ENCODE measurements at regions not wholly inside any gene's neighbourhood (a gene's known extent, or its start where the extent isn't known, plus 50 kb on each side); places are given as distances from the start of the nearest gene placed in this dataset.

- TF ChIP-seq EZH2 (IDR thresholded peaks at IDR 0.05; ENCODE audit: insufficient read depth, poor library complexity, severe bottlenecking) (no peak), EZH2phosphoT487 (IDR thresholded peaks at IDR 0.05; ENCODE audit: insufficient read depth, low read depth) (no peak)
Measured at GRCh38 chr4:83660578-83660977, 124.7 kb downstream of the GPAT3 start.
